SU-DHL-6 (cell line): ENCODE measurements at regions not wholly inside any gene's neighbourhood (a gene's known extent, or its start where the extent isn't known, plus 50 kb on each side); places are given as distances from the start of the nearest gene placed in this dataset.

Source experiments
- H2AFZ ChIP-seq: fragments of 200-600 bp; sonication (generic); 2 replicates; pipeline ENCODE4 v1.6.1; 2014; ENCODE audit warnings: low read depth, mild to moderate bottlenecking, moderate library complexity, mixed read lengths, antibody characterized with exemption, low read length; ENCODE audit not compliant: severe bottlenecking
- H3F3A ChIP-seq: fragments of 200-600 bp; shearing (Covaris generic); 2 replicates; pipeline ENCODE4 v1.6.0; 2016; ENCODE audit warnings: antibody characterized with exemption, mild to moderate bottlenecking; ENCODE audit not compliant: insufficient read depth
- H3K27ac ChIP-seq: fragments of 200-600 bp; sonication (generic); 2 replicates; pipeline ENCODE4 v1.5.1; 2016; ENCODE audit warnings: low read depth, mild to moderate bottlenecking, low read length, moderate library complexity, mixed read lengths
- H3K27me3 ChIP-seq: fragments of 200-600 bp; sonication (generic), shearing (Covaris generic); 2 replicates; pipeline ENCODE4 v1.6.0; 2014; ENCODE audit warnings: mild to moderate bottlenecking, low read length
- H3K36me3 ChIP-seq: fragments of 200-600 bp; sonication (generic); 2 replicates; pipeline ENCODE4 v1.6.1; 2014; ENCODE audit warnings: mild to moderate bottlenecking, low read length, mixed read lengths
- H3K4me2 ChIP-seq: fragments of 300-600, 200-600 bp; shearing (Covaris generic), sonication (generic); 2 replicates; pipeline ENCODE4 v1.6.0; 2014; ENCODE audit warnings: low read length, low read depth, mild to moderate bottlenecking; ENCODE audit not compliant: poor library complexity, severe bottlenecking
- H3K4me3 ChIP-seq: fragments of 200-600 bp; sonication (generic); 2 replicates; pipeline ENCODE4 v1.5.1; 2014; ENCODE audit warnings: antibody characterized with exemption, low read length, mild to moderate bottlenecking, mixed read lengths; ENCODE audit not compliant: insufficient read depth, poor library complexity, severe bottlenecking
- H3K79me2 ChIP-seq: fragments of 200-600 bp; sonication (generic); 2 replicates; pipeline ENCODE4 v1.6.1; 2014; ENCODE audit warnings: mild to moderate bottlenecking, low read length, moderate library complexity; ENCODE audit not compliant: insufficient read depth
- H3K9ac ChIP-seq: fragments of 200-600 bp; sonication (generic); 2 replicates; pipeline ENCODE4 v1.7.0; 2014; ENCODE audit warnings: mild to moderate bottlenecking, low read length
- H3K9me2 ChIP-seq: fragments of 200-600 bp; sonication (generic); replicated peaks from 2 replicates; pipeline ENCODE4 v1.6.1; 2014; ENCODE audit warnings: low read length; ENCODE audit not compliant: insufficient read depth
- H3K9me3 ChIP-seq: fragments of 200-600 bp; sonication (generic); 2 replicates; pipeline ENCODE4 v1.6.1; 2014; ENCODE audit warnings: low read length, mixed read lengths; ENCODE audit not compliant: insufficient read depth
- H4K20me1 ChIP-seq: fragments of 200-600 bp; sonication (generic); 2 replicates; pipeline ENCODE4 v1.6.1; 2014; ENCODE audit warnings: low read depth, mild to moderate bottlenecking, antibody characterized with exemption, low read length, moderate library complexity, mixed read lengths
- CTCF ChIP-seq: fragments of 200-600 bp; sonication (generic); IDR thresholded peaks from one replicate; pipeline ENCODE4 v1.5.1; 2017; ENCODE audit warnings: antibody characterized with exemption, mild to moderate bottlenecking, low read length, moderate library complexity; ENCODE audit not compliant: insufficient read depth, poor library complexity, severe bottlenecking
- EZH2phosphoT487 ChIP-seq: fragments of 200-600 bp; sonication (generic), shearing (Covaris generic); conservative IDR thresholded peaks from 2 replicates; pipeline ENCODE4 v1.6.1; 2018; ENCODE audit warnings: mild to moderate bottlenecking, antibody characterized with exemption, low read length, moderate library complexity, mixed read lengths

GRCh38 chr11:11034476-11034875 lies 176.6 kb upstream of the ZBED5 start:
- Histone ChIP-seq H3K36me3 (no peaks in the 10 kb centered on the region), H3K9ac (no peak overlapping the region), H2AFZ (no peak overlapping the region), H3K27ac (no peak overlapping the region), H3K27me3 (no peaks in the 10 kb centered on the region), H3K9me2 (no peaks in the 10 kb centered on the region), H3K4me2 (no peak overlapping the region), H4K20me1 (no peaks in the 10 kb centered on the region), H3K4me3 (no peak overlapping the region), H3F3A (no peaks in the 10 kb centered on the region), H3K79me2 (no peaks in the 10 kb centered on the region), H3K9me3 (no peaks in the 10 kb centered on the region)
- TF ChIP-seq CTCF (no peak), EZH2phosphoT487 (no peak)

- no peak overlapping the region for H3K4me3 ChIP-seq
- H3K79me2 ChIP-seq, result no peaks in the 10 kb centered on the region
- H3K4me2 ChIP-seq, result no peak overlapping the region
- no peak overlapping the region for H3K27ac ChIP-seq
- no peaks in the 10 kb centered on the region for H3K36me3 ChIP-seq
- no peaks in the 10 kb centered on the region for H3F3A ChIP-seq
- H3K9ac ChIP-seq, result no peak overlapping the region
- H3K9me2 ChIP-seq, result no peaks in the 10 kb centered on the region
- no peaks in the 10 kb centered on the region for H3K9me3 ChIP-seq
- TF ChIP-seq EZH2phosphoT487 (no peak), CTCF (no peak)
- no peaks in the 10 kb centered on the region for H3K27me3 ChIP-seq
- H2AFZ ChIP-seq, result no peak overlapping the region
- no peaks in the 10 kb centered on the region for H4K20me1 ChIP-seq
Observed at GRCh38 chr11:11032066-11032465, 174.2 kb upstream of the ZBED5 start.

GRCh38 chr11:11029027-11029426 lies 171.2 kb upstream of the ZBED5 start:
- H3K4me3 ChIP-seq, result no peak overlapping the region
- no peaks in the 10 kb centered on the region for H3K27me3 ChIP-seq

More at GRCh38 chr11:11029027-11029426, 171.2 kb upstream of the ZBED5 start:
- Histone ChIP-seq H3K9ac (no peak overlapping the region), H2AFZ (no peak overlapping the region), H3F3A (no peaks in the 10 kb centered on the region), H3K9me2 (no peaks in the 10 kb centered on the region), H3K4me2 (no peak overlapping the region), H3K27ac (no peak overlapping the region), H4K20me1 (no peaks in the 10 kb centered on the region), H3K9me3 (no peaks in the 10 kb centered on the region), H3K79me2 (no peaks in the 10 kb centered on the region), H3K36me3 (no peaks in the 10 kb centered on the region)
- TF ChIP-seq EZH2phosphoT487, result no peak
- no peak for TF ChIP-seq CTCF
